ENCODE measurements at regions not wholly inside any gene's neighbourhood (a gene's known extent, or its start where the extent isn't known, plus 50 kb on each side); places are given as distances from the start of the nearest gene placed in this dataset.
"Not testable (repeated sequence)": the region's sequence is repeated elsewhere in the genome, so short reads cannot be mapped to it uniquely, and the experiment has no call there.

GRCh38 chr17:53765609-53766008, 57.1 kb upstream of the KIF2B start:
- DNase-seq (ENCODE audit: low spot score): no peak

DNA sequence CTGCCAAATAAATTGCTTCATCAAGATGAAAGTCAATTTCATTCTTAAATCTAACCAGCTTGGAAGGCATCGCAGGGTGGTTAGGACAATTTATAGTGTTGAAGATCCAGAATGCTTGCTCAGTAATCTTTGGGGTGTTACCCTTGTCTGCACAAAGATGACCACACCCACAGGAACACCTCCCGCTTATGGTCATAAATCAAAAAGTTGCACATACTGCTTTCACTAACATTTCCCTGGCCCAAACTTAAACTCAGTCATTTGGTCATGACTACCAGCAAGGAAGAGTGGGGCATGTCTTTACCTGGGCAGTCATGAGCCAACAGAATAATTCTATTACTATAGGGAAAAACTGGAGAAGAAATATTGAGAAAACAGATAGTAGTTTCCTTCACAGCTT, 57.6 kb upstream of the KIF2B start:
- no peak for DNase-seq (ENCODE audit: low spot score)

DNA sequence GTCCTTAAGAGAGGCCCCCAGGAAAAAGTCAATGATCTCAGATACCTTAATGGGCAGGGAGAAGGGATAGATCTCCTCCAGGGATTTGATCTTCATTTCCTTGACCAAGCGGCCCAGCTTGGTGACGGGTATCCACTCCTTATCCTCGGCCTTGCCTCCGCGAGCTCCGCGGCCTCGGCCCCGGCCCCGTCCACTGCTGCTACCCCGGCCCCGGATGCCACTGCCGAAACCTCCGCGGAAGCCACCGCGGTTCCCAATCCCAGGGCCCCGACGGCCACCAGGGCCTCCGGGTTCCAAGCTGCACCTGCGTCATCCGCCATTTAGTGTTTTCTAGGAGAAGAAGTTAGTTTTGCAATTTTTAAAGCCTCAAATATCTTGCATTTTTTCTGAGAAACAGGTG, 65.2 kb upstream of the KIF2B start:
- DNase-seq (ENCODE audit: low spot score): no peak

GRCh38 chr17:53757116-53757515, 65.6 kb upstream of the KIF2B start:
- not testable (repeated sequence) for DNase-seq (ENCODE audit: low spot score)

DNA sequence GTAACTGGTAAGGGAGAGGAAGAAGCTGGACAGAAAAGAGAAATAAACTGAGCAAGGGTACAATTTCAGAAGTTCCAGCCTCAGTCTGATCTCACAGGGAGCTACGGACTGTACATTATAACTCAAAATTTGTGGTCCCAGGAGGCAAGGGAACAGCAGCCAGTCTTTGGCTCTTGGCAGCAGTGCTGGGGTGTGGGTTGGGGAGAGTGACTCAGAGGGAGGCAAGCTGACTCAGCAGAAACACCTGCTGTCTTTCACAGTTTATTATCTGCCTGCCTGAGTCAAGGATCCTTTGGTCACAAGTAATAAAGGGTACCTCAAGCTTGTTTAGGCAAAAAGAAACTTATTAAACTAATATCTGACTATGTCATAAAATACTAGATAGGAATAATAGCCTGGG, 73.5 kb upstream of the KIF2B start:
- DNase-seq (ENCODE audit: low spot score): peak; percentile 28

- not testable (repeated sequence) for DNase-seq (ENCODE audit: low spot score)
Measured at GRCh38 chr17:53748159-53748820, 74.4 kb upstream of the KIF2B start.

DNA sequence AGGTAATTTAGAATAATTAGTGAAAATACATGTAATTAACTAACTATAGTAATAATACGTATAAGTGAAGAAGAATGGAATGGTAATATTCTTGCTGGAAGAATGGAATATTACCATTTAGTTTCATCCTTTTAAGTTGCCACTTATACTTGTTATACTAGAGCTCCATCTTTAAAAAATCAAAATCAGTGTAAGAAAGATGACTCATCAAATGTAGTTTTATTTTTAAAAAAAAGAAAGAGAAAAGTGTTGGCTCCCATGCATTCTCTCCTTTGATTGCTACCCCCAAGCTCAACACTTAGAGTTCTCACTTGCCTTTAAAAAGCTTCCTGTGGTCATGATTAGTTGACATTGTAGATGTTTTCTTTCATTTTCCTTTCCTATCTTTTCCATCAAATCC, 82.4 kb upstream of the KIF2B start:
- DNase-seq (ENCODE audit: low spot score): no peak

- DNase-seq (ENCODE audit: low spot score): no peak
Measured at GRCh38 chr17:53736516-53737240, 86.0 kb upstream of the KIF2B start.

- no peak for DNase-seq (ENCODE audit: low spot score)
Measured at GRCh38 chr17:53724726-53725125, 98.0 kb upstream of the KIF2B start.

DNA sequence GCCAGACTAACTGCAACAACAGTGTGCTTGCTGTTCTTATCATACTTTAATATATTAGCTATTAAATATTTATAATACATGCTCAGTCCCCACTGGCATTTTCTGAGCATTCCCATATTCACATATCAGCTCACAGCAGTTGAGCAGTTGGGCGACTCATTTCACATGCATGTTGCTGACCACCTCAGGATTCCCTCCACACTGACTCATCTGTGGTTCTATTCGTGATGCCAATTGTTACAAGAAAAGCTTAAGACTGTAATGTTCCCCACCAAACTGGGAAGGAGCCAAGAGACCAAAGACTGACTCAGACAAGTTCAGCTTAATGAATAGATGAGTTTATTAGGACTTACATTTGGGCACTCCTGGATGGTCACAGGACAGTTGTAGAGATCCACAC, 100.3 kb upstream of the KIF2B start:
- DNase-seq (ENCODE audit: low spot score): no peak

DNA sequence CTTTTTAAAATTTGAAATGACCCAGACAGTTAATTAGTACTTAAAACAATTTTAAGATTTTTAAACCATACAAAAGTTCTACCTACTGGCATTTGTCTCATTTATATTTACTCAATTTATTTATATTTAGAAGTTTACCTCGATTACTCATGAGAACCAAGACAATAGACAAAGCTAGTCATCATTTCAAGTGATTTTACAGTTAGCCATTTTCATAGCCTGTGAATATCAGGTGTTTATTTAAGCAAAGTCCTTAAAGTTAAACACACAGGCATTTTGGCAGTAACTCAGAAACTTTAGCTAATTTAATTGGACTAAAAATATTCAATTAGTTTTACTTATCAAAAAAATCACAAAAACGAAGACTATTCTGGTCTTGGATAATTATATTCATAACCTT, 101.6 kb upstream of the KIF2B start:
- no peak for DNase-seq (ENCODE audit: low spot score)

GRCh38 chr17:53719229-53719628, 103.5 kb upstream of the KIF2B start:
- DNase-seq (ENCODE audit: low spot score): no peak

DNA sequence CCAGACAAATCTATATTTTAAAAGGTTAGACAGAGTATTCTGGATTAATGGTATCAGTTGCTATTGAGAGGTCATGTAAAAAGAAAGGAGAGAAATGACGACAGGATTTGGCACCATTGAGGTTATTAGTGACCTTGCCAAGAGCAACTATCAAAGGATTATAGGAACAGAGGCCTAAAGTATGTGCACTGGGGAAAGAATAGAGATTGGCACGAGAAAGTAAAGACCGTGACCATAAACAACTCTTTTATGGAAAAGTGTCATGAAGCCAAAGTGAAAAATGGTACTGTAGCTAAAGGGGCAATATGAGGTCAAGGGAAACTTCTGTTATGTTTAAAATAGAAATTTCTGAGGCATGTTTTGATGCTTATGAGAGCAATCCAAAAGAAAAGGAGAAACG, 115.2 kb upstream of the KIF2B start:
- DNase-seq (ENCODE audit: low spot score): no peak

- no peak for DNase-seq (ENCODE audit: low spot score)
Measured at GRCh38 chr17:53696286-53696685, 126.4 kb upstream of the KIF2B start.

DNA sequence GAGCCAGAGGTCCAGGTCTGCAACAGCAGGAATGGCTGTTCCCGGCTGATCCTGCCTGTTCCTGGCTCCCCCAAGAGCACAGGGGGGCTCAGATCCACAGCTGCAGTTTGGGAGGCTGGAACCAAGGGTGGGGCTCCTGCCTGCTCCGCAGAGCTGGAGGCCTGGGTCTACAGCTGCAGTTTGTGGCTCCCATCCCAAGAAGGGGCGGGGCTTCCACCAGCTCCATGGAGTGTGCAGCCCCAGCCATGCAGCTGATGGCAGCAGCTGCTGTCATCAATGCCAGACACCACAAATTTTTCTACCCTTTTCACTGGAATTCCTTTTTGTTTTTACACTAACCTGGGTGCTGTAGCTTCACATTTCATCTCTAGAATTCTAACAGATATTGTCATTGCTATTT, 135.4 kb upstream of the KIF2B start:
- no peak for DNase-seq (ENCODE audit: low spot score)

- no peak for DNase-seq (ENCODE audit: low spot score)
Measured at GRCh38 chr17:53680745-53681144, 142.0 kb upstream of the KIF2B start.

GRCh38 chr17:53668854-53669253, 153.9 kb upstream of the KIF2B start:
- DNase-seq (ENCODE audit: low spot score): no peak

DNA sequence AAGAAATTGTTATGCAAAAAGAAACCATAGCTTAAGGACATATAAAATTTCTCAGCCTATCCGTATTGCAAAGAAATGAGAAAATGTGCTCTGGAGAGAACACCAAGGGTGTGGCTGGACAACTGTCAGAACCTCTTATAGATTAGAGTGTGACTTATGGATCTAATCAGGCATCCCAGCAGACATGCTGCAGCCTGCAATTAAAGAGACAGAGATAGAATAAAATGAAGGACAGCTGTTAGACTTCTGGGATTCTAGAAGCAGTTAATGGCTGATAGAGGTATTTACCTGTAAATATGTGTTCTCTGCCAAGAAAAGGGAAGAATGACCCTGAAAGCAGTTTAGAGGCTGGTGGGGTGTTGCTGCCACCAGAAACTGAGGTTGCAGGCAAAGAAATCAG, 160.1 kb upstream of the KIF2B start:
- no peak for DNase-seq (ENCODE audit: low spot score)

DNA sequence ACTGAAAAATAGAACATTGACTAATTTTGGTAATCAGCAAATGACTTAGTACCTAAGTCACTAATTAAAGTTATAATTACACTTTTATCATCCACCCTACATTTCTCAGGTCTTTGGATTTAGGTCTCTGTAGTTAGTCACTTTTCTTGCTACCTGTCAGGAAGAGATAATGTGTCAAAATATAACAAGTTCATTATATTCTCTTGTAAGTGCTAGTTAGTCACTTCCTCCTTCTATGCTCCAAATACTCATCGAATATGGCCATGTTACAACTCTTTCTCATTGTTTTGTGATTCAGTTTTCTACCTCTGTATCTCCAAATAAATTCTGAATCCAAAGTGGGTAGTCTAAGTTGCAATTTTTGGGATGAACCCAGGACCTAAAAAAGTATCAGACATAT, 163.5 kb upstream of the KIF2B start:
- no peak for DNase-seq (ENCODE audit: low spot score)

- no peak for DNase-seq (ENCODE audit: low spot score)
Measured at GRCh38 chr17:53655591-53655990, 167.1 kb upstream of the KIF2B start.

- no peak for DNase-seq (ENCODE audit: low spot score)
Measured at GRCh38 chr17:53649201-53649600, 173.5 kb upstream of the KIF2B start.

DNA sequence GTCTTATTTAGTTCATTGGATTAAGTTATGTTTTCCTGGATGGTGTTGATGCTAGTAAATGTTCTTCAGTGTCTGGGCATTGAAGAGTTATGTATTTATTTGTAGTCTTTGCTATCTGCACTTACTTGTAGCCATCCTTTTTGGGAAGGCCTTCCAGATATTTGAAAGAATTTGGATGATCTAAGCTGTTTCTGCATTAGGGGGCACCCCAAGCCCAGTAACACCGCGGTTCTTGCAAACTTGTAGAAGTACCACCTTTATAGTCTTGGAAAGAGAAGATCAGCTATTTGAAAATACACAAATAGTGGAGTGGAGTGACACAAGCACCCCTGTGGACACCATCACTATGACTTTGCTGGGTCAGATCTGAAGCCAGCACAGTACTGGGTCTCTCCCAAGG, 175.9 kb upstream of the KIF2B start:
- DNase-seq (ENCODE audit: low spot score): no peak

- no peak for DNase-seq (ENCODE audit: low spot score)
Measured at GRCh38 chr17:53640808-53641207, 181.9 kb upstream of the KIF2B start.

DNA sequence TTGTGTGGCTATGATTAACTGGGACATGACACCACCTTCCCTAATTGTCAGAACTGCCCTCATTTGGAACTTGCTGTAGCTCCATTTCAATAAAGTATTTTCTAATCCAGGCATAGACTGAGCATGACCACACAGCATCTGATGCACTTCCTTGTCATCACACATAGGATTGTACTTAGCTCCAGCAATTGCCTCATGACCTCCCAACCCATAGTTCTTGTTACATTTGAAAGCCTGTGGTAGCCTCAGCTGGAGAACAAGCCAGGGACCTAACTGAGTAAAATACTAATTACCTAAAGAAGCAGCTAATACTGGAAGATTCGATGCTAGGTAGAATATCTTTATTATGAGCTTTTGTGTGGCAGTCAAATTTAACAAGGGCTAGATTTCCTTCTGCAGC, 187.3 kb upstream of the KIF2B start:
- DNase-seq (ENCODE audit: low spot score): no peak

Measured in iPS-NIHi11 (cell line).